EL (cell line): ENCODE measurements at regions not wholly inside any gene's neighbourhood (a gene's known extent, or its start where the extent isn't known, plus 50 kb on each side); places are given as distances from the start of the nearest gene placed in this dataset.
A peak's percentile ranks its signal among the peaks of the same experiment; 100 is the strongest.
"Not testable (repeated sequence)": the region's sequence is repeated elsewhere in the genome, so short reads cannot be mapped to it uniquely, and the experiment has no call there.

Source experiments
- DNase-seq: peaks from one replicate; pipeline ENCODE4 v3.0.0-alpha.2; 2016

DNA sequence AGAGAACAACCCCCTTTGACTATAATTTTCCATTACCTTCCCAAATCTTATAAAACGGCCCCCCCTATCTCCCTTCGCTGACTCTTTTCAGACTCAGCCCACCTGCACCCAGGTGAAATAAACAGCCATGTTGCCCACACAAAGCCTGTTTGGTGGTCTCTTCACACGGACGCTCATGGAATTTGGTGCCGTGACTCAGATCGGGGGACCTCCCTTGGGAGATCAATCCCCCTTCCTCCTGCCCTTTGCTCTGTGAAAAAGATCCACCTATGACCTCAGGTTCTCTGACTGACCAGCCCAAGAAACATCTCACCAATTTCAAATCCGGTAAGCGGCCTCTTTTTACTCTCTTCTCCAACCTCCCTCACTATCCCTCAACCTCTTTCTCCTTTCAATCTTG lies 146.8 kb upstream of the TRIB2 start:
- DNase-seq: not testable (repeated sequence)

DNA sequence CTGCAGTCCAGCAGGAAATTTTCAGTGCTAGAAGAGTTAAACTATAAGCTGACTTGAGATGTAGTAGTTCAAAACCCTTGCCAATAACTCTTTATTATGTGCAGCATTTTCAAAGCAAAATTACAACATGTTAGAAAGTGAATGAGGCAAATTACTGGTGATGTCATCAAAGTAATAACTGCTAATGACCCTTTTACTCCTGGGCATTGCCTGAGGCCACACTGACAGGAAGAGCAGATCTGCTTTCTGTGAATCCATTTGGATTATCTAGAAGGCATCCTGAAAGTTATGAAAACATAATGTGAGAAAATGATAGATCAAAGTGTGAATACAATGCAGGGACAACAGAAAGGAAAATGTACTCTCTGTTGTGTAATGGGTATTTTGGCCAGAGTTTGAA lies 139.6 kb upstream of the TRIB2 start:
- peak; percentile 8 for DNase-seq

DNA sequence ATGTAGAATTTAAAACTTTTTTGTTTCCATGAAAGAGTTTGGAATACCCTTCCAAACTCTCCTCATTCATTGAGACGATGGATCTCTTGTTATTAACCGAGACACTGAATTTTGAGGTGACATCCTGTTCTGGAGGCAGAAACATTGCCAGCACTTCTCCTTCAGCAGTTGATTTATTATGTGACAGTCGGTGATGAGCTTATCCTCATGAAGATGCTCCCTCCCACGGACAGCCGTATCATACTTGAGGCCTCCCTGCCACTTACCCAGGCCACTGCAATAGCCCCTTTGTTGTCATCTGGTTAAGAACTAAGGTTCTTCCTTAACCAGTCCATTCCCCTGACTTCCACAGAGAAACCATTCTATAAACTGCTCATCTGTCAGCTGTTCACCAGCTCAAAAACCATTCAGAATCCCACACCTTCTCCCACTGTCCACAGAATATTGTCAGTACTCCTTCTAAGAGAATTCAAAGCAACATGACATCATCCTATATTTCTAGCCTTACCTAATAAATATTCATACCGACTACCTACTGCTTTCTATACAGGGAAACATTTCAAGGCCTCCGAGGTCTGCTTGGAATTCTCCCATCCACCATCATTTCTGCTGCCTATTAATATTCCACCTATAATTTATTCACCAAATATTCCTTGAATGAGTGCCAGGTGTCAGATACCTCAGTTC lies 139.0 kb upstream of the TRIB2 start:
- no peak for DNase-seq

DNA sequence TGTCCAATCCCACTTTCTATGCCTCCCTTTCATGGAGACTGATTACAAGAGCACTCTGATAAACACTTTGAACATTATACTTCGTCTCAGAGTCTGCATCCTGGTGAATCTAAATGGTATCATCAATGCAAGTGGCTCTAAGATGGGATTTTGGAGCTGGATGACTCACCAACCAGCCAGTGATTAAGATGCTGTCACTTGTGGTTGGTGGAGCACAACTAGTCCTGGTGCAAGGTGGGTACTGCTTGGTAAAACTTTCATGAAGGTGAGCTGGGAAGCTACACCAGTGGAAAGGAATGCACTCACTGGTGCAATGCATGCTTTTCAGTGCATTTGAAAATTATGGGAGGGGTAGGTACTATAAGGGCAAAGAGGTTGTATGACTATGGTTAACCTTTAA lies 137.7 kb upstream of the TRIB2 start:
- DNase-seq: no peak

DNA sequence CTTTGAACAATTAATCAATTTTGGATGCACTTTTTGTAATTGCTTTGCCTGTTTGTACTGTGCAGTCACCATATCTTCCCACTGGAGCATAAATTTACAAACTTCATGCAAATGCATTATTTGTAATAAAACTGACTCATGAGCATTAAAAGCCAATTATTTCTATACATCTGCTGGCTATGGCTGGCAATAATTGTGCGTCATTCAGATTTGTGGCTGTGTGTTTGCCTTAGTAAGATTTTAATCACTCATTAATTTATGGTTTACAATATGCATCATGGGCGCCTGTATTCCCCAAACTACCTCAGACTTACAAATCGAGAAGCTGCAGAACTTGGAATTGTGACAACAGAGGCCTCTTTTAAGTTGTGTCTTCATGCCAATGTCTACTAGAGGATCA lies 132.4 kb upstream of the TRIB2 start:
- DNase-seq: no peak

DNA sequence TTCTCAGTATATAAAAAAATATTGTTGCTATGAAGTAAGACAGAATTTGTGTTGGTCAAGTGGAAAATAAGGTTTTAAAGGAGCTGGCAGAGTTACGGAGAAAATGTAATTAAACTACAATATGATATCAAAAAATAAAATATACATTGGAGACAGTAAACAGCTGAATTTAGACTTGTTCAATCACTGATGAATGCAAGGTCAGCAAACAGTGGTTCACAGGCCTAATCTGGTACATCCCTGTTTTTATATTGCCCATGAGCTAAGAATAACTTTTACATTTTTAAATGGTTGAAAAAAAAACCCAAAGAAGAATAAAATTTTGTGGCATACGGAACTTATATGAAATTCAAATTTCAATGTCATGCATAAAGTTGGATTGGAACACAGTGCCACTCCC lies 131.0 kb upstream of the TRIB2 start:
- no peak for DNase-seq

DNA sequence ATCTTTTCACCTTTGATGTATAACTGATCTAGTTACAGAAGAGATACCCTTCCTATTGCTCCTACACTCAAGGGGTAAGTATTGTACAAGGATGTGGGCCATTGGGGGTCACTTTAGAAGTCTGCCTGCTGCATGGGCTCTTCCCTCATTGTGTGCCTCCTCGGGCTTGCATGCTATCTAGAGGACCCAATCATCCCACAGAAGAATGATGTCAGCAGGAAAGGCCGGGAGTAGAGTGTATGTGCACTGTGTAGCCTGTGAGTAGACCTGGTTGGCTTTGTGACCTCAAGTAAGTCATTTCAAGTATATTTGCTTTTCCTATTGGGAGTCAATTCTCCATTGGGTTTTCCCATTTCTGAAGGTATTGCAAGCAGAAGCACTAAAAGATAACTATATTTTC lies 129.5 kb upstream of the TRIB2 start:
- DNase-seq: no peak

DNA sequence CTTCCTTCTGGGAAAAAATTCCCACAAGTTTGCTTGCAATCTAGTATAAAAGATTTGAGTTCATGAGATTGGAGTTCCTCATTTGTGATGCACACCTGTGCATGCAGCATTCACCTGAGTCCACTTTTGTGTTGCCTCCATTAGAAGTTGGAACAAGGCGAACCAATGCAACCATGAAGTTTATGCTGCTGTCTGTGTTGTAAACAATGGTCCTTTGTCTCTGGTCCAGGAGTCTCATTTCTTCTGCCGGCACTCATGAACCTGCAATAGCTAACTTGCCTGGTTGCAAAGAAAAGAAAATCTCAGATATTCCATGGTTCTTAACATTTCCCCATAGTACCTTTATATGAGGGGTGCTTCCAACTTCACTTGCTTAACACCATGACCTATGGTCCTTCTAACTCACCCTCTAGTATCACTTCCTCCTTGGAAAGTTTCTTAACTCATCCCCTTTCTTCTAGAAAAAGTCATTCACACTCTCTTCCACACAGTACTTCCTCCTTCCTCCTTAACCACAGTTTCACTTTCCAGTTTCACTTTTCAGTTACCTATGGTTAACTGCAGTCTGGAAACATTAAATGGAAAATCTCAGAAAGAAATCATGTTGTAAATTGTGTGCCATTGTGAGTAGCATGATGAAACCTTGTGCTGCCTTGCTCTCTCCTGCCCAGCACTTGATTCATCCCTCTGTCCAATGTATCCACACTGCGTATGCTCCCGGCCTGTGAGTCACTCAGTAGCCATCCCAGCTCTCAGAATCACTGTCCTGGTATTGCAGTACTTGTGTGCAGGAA lies 128.8 kb upstream of the TRIB2 start:
- peak; percentile 89 for DNase-seq

DNA sequence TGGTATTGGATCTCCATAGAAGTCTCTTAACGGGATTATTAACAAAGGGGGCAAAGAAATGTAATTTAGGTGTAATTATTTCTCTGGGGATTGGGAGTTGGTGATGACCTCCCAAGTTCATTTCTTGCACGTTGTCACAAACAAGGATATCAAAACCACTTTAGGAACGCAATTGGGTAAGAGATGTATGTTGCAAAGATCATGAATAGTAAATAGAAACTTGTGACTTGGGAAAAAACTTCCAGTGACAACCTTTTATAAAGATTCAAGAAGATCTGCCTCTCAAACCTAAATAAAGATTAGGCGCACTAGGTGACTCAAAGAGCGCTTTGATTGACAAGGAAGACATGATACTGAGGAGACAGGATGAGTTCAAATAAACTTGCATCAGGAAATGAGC lies 127.8 kb upstream of the TRIB2 start:
- DNase-seq: no peak

DNA sequence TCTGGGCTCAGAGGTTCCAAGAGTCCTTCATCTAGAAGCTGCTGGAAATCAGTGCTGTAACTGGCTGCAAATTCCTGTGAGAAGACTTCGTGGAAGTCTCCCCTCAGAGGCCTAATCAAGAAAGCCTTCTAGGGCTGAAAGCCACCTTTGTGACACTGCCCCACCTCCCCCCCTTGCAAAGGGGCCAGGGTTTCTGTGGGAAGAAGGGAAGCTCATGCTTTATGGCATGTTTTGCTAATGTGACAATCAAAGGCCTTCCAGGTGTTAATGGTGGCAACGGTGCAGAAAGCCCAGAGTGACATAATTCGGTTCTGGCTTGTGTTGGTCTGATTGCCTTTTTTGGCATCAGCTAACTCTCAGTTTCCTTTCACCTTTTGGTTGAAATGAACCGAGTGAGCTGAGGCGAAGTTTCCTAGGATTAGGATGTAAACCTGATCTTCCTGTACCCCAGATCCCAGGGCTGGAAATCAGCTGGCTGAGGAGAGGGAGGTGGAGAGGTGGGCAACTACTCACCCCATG lies 126.9 kb upstream of the TRIB2 start:
- DNase-seq: no peak

DNA sequence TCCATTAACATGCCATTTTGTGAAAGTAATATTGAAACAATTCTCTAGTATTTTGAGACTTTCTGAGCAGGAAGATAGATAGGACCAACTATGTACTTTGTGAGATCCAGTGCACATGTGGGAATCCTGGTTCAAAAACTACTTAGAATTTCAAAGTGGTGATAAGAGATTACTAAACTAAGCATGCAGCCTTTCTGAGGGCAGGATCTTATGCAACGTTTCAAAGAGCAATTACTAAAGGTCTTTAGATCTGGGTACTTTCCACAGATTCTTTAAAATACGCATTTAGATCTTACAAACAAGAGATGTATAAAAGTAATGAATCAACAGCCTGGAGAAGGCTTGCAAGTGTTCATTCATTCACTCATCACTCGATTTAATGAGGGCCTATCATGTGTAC lies 124.4 kb upstream of the TRIB2 start:
- DNase-seq: no peak

DNA sequence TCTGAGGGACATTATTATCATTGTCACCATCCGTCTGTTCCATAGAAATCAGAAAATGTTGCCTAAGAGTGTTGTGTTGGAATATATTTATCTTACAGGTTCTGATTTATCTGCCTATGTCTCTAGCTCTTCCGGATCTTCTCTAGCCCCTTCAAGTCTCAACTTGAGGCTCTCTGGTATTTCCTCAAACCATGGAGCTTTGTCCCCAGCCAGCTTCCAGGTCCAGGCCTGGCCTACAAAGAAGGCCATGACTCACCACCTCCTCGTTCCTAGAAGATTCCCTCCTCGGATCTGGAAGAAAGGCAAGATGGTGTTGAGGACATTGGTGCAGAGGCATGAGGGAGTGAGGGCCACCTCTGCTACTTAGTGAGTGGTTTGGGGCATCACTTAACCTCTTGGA lies 122.1 kb upstream of the TRIB2 start:
- no peak for DNase-seq

DNA sequence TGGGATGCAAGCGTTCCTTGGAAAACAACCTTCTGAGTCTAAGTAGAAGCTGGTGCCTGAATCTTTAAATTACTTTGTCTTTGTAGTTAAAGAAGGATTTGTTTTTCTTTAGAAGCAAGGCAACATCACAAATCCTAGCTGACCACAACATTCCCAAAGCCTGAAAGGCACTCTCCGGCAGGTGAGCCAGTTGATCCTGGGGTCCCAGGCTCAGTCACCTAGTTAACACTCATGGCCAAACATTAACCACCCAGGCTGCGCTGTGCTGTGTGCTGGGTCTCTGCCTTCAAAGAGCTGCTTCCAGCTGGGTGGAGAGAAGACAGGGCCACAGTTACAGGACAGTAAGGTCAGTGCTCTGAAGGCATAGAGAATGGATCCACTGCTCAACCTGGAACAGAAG lies 120.0 kb upstream of the TRIB2 start:
- no peak for DNase-seq

DNA sequence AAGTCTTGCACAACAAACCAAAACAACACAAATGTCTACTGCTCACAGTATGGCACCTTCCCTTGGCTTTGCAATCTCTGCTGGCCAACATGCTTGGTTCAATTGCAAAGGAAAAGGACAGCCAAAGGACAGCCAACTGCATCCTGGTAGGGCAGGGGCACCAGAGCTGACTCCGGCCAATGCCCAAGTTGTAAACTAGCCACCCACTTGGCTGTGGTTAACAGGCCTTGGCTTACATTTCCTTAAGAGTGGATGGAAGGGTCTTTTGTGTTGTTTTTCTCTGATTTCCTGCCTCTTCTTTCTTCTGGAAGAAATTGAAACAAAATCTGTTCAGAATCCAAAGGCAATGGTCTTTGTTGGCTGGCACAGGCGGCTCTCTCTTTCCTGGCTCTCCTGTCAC lies 119.1 kb upstream of the TRIB2 start:
- no peak for DNase-seq

DNA sequence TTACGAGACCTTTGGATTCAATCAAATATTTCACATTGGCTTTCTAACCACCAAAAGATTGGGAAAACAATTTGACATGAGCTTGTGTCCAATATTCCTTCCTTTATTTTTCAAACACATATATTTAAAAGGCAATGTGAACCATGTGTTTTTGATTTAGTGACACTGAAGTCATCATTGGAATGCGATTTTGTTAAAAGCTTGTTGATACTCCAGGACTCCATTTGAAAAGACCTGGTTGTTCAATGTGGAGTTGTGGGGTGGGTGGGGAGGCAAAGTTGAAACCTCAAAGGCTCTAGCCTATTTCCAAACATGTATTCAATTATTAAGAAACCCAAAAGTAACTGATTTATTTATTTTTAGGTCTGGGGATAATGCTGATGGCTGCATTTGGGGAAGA lies 114.1 kb upstream of the TRIB2 start:
- peak; percentile 10 for DNase-seq

DNA sequence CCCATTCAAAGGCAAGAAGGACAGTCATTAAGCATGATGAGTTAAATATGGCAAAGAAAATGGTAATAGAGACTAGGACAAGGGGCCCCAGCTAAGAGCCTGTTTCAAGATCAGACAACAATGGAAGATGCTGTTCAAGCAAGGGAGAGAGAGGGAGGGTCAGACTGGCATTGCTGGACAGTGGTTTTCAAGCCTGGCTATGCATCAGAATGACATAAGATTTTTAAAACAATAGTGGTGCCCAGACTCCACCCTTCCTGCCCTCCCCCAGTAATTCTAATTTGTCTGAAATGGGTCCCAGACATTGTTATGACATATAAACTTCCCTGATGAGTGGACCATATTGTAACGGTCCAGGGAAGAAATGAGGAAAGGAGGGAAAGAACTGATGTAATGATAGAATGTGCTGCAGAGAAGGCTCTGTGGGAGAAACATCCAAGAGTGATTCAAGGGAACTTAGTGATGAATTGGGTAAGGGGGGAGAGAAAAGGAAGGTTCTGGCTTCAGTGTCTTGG lies 112.9 kb upstream of the TRIB2 start:
- DNase-seq: no peak

DNA sequence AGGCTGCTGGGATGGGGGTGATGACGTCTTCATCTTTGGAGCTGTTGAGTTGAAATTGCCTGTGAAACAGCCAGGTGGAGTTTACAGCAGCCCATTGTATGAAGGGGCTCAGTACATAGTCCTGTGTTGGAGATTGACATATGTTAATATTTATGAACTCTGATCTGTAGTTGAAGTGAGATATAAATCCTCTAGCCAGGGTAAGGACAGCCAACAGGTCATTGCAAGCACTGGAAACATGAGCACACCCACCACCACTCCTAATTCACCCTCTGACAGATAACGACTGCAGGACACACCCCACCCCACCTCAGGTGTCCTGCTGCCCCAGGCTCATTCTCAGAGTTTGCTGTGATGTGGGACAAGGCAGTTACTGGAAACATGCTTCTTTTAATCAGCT lies 112.4 kb upstream of the TRIB2 start:
- no peak for DNase-seq

DNA sequence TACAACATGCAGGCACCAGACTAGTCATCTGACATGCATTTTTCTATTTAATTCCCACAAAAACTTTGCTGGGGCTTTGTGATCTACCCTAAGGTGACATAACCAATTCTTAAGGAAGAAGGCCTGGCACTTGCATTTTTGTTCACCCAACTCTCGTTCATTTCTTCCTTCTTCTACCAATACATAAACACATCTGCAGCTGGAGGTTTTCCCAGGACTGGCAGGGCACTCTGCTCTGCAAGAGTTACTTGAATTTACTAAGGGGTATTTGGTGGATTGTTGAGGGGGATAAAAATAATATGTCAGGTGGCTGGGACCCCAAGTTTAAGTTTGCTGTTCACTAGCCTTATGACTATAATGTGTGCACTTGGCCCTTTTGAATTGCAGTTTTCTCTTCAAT lies 111.4 kb upstream of the TRIB2 start:
- no peak for DNase-seq

DNA sequence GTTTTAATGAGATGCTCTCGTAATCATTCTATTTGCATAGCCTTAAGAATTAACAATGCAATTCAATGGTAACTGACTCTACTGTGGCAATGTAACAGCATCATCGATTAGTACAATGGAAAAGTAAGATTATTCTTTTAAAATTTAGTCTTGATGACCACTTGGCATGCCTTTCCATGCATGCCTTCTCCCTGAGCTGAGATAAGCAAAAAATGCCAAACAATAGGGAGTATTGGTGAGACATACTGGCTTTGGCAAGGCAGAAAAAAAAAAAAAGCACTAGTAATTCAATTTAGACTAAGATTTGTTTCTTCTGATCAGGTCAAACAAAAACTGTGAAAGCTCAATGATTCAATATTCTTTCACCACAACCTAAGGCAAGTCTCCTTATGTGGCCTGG lies 110.8 kb upstream of the TRIB2 start:
- DNase-seq: no peak

DNA sequence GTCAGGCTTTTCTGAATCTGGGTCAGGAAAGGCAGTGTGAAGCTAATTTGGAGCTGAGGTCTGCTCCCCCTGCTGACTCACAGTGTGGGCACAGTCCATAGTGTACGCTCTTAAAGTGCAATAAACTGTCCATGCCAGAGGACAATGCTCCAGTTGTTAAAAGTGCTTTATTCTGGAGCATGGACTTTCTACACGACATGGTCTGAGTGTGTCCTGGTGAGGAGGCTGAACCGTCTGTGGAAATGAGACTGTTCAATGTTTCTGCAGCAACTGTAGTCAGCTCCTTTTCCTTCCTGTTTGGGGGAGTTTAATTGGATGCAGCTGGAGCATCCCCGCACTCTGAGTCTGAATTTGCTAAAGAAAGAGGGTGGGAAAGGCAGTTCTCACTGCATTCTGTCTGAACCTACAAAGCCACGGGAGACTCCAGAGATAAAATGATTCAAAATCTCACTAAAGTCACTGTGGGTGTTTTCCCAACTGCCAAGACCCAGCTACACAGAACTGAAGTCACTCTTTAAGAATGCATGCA lies 110.2 kb upstream of the TRIB2 start:
- DNase-seq: peak; percentile 40

DNA sequence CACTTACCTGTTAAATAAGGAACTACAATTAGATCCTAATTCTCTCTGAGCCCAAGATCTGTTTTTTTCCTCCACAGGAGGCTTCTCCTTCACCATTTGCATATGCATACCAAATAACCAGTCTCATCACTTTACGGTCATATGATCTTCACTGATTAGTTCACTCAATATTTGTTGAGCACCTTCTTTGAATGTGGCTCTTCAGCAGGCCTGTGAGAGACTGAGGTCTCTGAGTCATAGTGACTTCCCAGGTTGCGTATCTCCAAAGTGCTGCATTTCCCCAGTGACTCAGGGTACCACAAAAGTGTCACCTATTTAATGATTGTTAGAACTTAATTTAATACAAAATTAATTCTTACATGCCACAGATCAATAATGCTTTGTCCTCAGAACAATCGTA lies 108.8 kb upstream of the TRIB2 start:
- DNase-seq: peak; percentile 3

DNA sequence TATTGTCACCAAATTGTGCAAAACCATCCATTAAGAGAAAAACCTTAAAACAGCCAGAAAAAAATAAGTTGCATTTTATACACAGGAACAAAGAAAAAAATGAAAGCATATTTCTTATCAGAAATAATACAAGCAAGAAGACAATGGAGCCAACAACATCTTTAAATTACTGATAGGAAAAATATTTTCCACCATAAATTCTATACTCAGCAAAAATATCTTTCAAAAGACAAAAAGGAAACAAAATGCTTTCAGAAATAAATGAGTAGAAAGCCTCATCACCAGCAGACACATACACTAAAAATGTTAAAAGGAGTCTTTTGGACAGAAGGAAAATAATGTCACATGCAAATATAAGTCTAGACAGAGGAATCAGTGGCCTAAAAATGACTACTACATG lies 106.4 kb upstream of the TRIB2 start:
- DNase-seq: no peak

DNA sequence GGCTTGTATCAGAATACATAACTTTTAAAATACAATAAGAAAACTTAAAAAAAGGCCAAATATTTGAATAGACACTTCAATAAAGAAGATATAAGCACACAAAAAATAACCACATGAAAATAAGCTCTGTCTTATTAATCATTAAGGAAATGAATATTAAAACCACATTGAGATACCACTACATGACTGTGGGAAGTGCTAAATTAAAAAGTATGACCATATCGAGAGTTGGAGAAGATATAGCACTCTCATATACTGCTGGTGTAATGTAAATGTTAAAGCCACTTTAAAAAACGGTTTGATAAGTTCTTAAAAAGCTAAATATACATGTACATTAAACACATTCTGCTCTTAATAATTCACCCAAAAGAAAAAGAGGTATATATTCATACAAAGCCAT lies 104.6 kb upstream of the TRIB2 start:
- DNase-seq: no peak

DNA sequence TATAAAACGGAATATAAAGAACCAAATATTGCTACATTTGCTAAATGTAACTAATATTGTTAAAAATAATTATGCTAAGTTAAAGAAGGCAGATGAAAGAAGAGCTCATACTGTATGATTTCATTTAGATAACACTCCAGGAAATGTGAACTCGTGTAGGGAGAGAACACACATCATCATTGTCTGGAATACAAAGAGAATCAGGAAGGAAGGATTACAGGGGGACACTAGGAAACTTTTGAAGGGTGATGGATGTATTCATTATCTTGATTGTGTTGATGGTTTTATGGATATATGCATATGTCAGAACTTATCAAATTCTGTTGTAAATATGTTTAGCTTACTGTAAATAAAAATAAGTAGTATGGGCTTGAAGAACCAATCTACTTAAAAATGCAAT lies 104.1 kb upstream of the TRIB2 start:
- no peak for DNase-seq
